ENCODE measurements at regions not wholly inside any gene's neighbourhood (a gene's known extent, or its start where the extent isn't known, plus 50 kb on each side); places are given as distances from the start of the nearest gene placed in this dataset.

- no peak for DNase-seq
These were observed 197.5 kb downstream of the SCG2 start for GRCh38 chr2:223404616-223405015.

- DNase-seq, result no peak
These were observed 187.5 kb downstream of the SCG2 start for GRCh38 chr2:223414646-223415045.

GRCh38 chr2:223415071-223415470 lies 187.1 kb downstream of the SCG2 start:
- DNase-seq, result no peak

GRCh38 chr2:223416815-223417610 lies 185.1 kb downstream of the SCG2 start:
- DNase-seq, result no peak

- no peak for DNase-seq
These were observed 184.0 kb downstream of the SCG2 start for GRCh38 chr2:223418131-223418530.

- DNase-seq, result no peak
These were observed 183.5 kb downstream of the SCG2 start for GRCh38 chr2:223418604-223419199.

- DNase-seq, result no peak
These were observed 182.1 kb downstream of the SCG2 start for GRCh38 chr2:223420048-223420447.

- no peak for DNase-seq
These were observed 170.7 kb downstream of the SCG2 start for GRCh38 chr2:223431479-223431878.

- DNase-seq, result no peak
These were observed 168.7 kb downstream of the SCG2 start for GRCh38 chr2:223433461-223433860.

- no peak for DNase-seq
These were observed 164.4 kb downstream of the SCG2 start for GRCh38 chr2:223437788-223438187.

GRCh38 chr2:223439184-223439583 lies 163.0 kb downstream of the SCG2 start:
- no peak for DNase-seq

GRCh38 chr2:223439786-223440185 lies 162.4 kb downstream of the SCG2 start:
- no peak for DNase-seq

- no peak for DNase-seq
These were observed 159.3 kb downstream of the SCG2 start for GRCh38 chr2:223442847-223443246.

- DNase-seq, result no peak
These were observed 151.9 kb downstream of the SCG2 start for GRCh38 chr2:223450246-223450645.

GRCh38 chr2:223457301-223457700 lies 144.9 kb downstream of the SCG2 start:
- no peak for DNase-seq

GRCh38 chr2:223459328-223459939 lies 142.7 kb downstream of the SCG2 start:
- peak; percentile 61 for DNase-seq

- peak; percentile 82 for DNase-seq
These were observed 142.0 kb downstream of the SCG2 start for GRCh38 chr2:223460209-223460608.

GRCh38 chr2:223460774-223461211 lies 141.4 kb downstream of the SCG2 start:
- peak; percentile 72 for DNase-seq

- DNase-seq, result no peak
These were observed 138.1 kb downstream of the SCG2 start for GRCh38 chr2:223464071-223464470.

GRCh38 chr2:223465793-223466192 lies 136.4 kb downstream of the SCG2 start:
- no peak for DNase-seq

GRCh38 chr2:223467196-223467595 lies 135.0 kb downstream of the SCG2 start:
- DNase-seq, result no peak

- no peak for DNase-seq
These were observed 132.7 kb downstream of the SCG2 start for GRCh38 chr2:223469270-223470046.

- no peak for DNase-seq
These were observed 131.6 kb downstream of the SCG2 start for GRCh38 chr2:223470602-223471001.
